ENCODE measurements at regions not wholly inside any gene's neighbourhood (a gene's known extent, or its start where the extent isn't known, plus 50 kb on each side); places are given as distances from the start of the nearest gene placed in this dataset.

GRCh38 chr4:151611960-151612359, 148.8 kb downstream of the GATB start:
- TF ChIP-seq CTCF (IDR thresholded peaks at IDR 0.05): no peak
- no peak for TF ChIP-seq POLR2A (IDR thresholded peaks at IDR 0.05)
